GM12874 (cell line): ENCODE measurements at regions not wholly inside any gene's neighbourhood (a gene's known extent, or its start where the extent isn't known, plus 50 kb on each side); places are given as distances from the start of the nearest gene placed in this dataset.

Experiments used
- TF ChIP-seq, protein P1 (sequence below): IDR thresholded peaks from 2 replicates; pipeline ENCODE4 v1.5.1; 2011; ENCODE audit warnings: low read depth, mild to moderate bottlenecking, control low read depth, low read length, moderate library complexity; ENCODE audit not compliant: insufficient read depth

- TF ChIP-seq, protein P1, sequence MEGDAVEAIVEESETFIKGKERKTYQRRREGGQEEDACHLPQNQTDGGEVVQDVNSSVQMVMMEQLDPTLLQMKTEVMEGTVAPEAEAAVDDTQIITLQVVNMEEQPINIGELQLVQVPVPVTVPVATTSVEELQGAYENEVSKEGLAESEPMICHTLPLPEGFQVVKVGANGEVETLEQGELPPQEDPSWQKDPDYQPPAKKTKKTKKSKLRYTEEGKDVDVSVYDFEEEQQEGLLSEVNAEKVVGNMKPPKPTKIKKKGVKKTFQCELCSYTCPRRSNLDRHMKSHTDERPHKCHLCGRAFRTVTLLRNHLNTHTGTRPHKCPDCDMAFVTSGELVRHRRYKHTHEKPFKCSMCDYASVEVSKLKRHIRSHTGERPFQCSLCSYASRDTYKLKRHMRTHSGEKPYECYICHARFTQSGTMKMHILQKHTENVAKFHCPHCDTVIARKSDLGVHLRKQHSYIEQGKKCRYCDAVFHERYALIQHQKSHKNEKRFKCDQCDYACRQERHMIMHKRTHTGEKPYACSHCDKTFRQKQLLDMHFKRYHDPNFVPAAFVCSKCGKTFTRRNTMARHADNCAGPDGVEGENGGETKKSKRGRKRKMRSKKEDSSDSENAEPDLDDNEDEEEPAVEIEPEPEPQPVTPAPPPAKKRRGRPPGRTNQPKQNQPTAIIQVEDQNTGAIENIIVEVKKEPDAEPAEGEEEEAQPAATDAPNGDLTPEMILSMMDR = no peak
Observed at GRCh38 chr5:11973469-11973868, 69.2 kb upstream of the CTNND2 start.

GRCh38 chr5:11963227-11963626, 59.0 kb upstream of the CTNND2 start:
- TF ChIP-seq, protein P1 = no peak

DNA sequence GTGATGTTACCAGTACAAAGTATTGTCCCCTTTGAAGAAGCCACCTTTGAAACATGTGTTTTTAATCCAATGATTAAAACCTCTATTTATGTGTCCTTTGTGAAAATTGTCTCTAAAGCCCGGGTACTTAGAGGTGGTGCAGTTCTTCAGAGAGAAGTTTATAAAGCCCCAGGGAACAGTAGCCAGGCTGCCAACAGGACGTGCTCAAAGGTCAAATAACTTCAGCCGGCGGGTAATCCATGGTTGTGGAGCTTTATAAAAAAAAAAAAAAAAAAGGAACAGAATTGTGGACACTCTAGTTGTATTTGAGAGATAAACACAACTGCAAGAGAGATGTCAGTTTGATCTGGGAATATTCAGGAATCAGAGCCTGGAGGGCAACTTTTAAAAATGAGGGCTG, 57.9 kb upstream of the CTNND2 start:
- TF ChIP-seq, protein P1 = no peak

DNA sequence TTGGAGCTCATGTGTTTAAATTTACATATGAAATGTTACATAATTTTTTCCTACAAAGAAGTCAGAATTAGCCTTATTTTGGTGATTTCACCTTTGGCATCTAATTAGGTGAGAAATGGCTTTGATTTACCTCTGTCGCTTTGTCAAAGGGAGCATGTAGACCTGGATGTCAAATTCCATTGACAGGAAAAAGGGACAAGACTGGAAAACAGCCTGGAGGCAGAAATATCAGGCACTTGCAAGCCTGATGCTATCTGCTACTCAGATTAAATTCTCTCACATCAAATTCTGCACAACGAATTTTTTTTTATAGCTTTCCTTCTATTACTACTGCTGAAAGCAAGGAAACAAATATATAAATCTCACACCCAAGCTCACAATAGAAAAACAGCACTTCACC, 54.1 kb upstream of the CTNND2 start:
- TF ChIP-seq, protein P1 = no peak

- TF ChIP-seq, protein P1 = no peak
Observed at GRCh38 chr5:11955331-11955730, 51.1 kb upstream of the CTNND2 start.
